ENCODE measurements at regions not wholly inside any gene's neighbourhood (a gene's known extent, or its start where the extent isn't known, plus 50 kb on each side); places are given as distances from the start of the nearest gene placed in this dataset.
"Not testable (repeated sequence)": the region's sequence is repeated elsewhere in the genome, so short reads cannot be mapped to it uniquely, and the experiment has no call there.

GRCh38 chr5:17120209-17120608, 97.2 kb upstream of the BASP1 start:
- no peak overlapping the region for H3K4me2 ChIP-seq (ENCODE audit: low read length)
- no peaks in the 10 kb centered on the region for H3K4me1 ChIP-seq (ENCODE audit: insufficient read depth, low read length, severe bottlenecking)
- H3K9me3 ChIP-seq (ENCODE audit: low read length), result no peaks in the 10 kb centered on the region
- TF ChIP-seq CTCF (IDR thresholded peaks at IDR 0.05; ENCODE audit: low read length), result no peak
- TF ChIP-seq EZH2 (IDR thresholded peaks at IDR 0.05; ENCODE audit: borderline replicate concordance, low read length), result no peak
- no peaks in the 10 kb centered on the region for H4K20me1 ChIP-seq (ENCODE audit: insufficient read depth, low read length)
- H3K9ac ChIP-seq (ENCODE audit: low read length), result no peak overlapping the region
- H3K79me2 ChIP-seq (ENCODE audit: insufficient read depth, low read length), result no peaks in the 10 kb centered on the region
- H3K9me2 ChIP-seq (ENCODE audit: low read depth, low read length), result no peaks in the 10 kb centered on the region
- no peaks in the 10 kb centered on the region for H3K27me3 ChIP-seq (ENCODE audit: insufficient read depth, low read length)
- H3K4me3 ChIP-seq (ENCODE audit: low read depth, low read length, poor library complexity, severe bottlenecking), result no peak overlapping the region
- H3F3A ChIP-seq (ENCODE audit: insufficient read depth, low read length), result no peaks in the 10 kb centered on the region
- no peak overlapping the region for H3K27ac ChIP-seq (ENCODE audit: low read depth, low read length, poor library complexity, severe bottlenecking)
- no peak overlapping the region for H2AFZ ChIP-seq (ENCODE audit: low read length)
- no peaks in the 10 kb centered on the region for H3K36me3 ChIP-seq (ENCODE audit: insufficient read depth, low read length)

- no peaks in the 10 kb centered on the region for H3K36me3 ChIP-seq (ENCODE audit: insufficient read depth, low read length)
- TF ChIP-seq CTCF (IDR thresholded peaks at IDR 0.05; ENCODE audit: low read length) (no peak), EZH2 (IDR thresholded peaks at IDR 0.05; ENCODE audit: borderline replicate concordance, low read length) (no peak)
- no peaks in the 10 kb centered on the region for H3K9me2 ChIP-seq (ENCODE audit: low read depth, low read length)
- H3K27ac ChIP-seq (ENCODE audit: low read depth, low read length, poor library complexity, severe bottlenecking), result no peak overlapping the region
- no peaks in the 10 kb centered on the region for H3F3A ChIP-seq (ENCODE audit: insufficient read depth, low read length)
- no peak overlapping the region for H3K4me3 ChIP-seq (ENCODE audit: low read depth, low read length, poor library complexity, severe bottlenecking)
- no peak overlapping the region for H3K4me2 ChIP-seq (ENCODE audit: low read length)
- no peaks in the 10 kb centered on the region for H3K27me3 ChIP-seq (ENCODE audit: insufficient read depth, low read length)
- no peaks in the 10 kb centered on the region for H3K79me2 ChIP-seq (ENCODE audit: insufficient read depth, low read length)
- no peak overlapping the region for H2AFZ ChIP-seq (ENCODE audit: low read length)
- H3K4me1 ChIP-seq (ENCODE audit: insufficient read depth, low read length, severe bottlenecking), result no peaks in the 10 kb centered on the region
- no peak overlapping the region for H3K9ac ChIP-seq (ENCODE audit: low read length)
- H3K9me3 ChIP-seq (ENCODE audit: low read length), result no peaks in the 10 kb centered on the region
- H4K20me1 ChIP-seq (ENCODE audit: insufficient read depth, low read length), result no peaks in the 10 kb centered on the region
Measured at GRCh38 chr5:17121776-17122175, 95.7 kb upstream of the BASP1 start.

GRCh38 chr5:17123010-17123409, 94.4 kb upstream of the BASP1 start:
- no peak overlapping the region for H3K4me3 ChIP-seq (ENCODE audit: low read depth, low read length, poor library complexity, severe bottlenecking)
- no peaks in the 10 kb centered on the region for H3K36me3 ChIP-seq (ENCODE audit: insufficient read depth, low read length)
- H3K4me1 ChIP-seq (ENCODE audit: insufficient read depth, low read length, severe bottlenecking), result no peaks in the 10 kb centered on the region
- no peak overlapping the region for H3K4me2 ChIP-seq (ENCODE audit: low read length)
- no peaks in the 10 kb centered on the region for H3K9me2 ChIP-seq (ENCODE audit: low read depth, low read length)
- H3K27ac ChIP-seq (ENCODE audit: low read depth, low read length, poor library complexity, severe bottlenecking), result no peak overlapping the region
- H3K79me2 ChIP-seq (ENCODE audit: insufficient read depth, low read length), result no peaks in the 10 kb centered on the region
- no peaks in the 10 kb centered on the region for H3K27me3 ChIP-seq (ENCODE audit: insufficient read depth, low read length)
- H2AFZ ChIP-seq (ENCODE audit: low read length), result no peak overlapping the region
- H3K9me3 ChIP-seq (ENCODE audit: low read length), result no peaks in the 10 kb centered on the region
- H3F3A ChIP-seq (ENCODE audit: insufficient read depth, low read length), result no peaks in the 10 kb centered on the region
- no peak for TF ChIP-seq CTCF (IDR thresholded peaks at IDR 0.05; ENCODE audit: low read length)
- no peak for TF ChIP-seq EZH2 (IDR thresholded peaks at IDR 0.05; ENCODE audit: borderline replicate concordance, low read length)
- no peak overlapping the region for H3K9ac ChIP-seq (ENCODE audit: low read length)
- no peaks in the 10 kb centered on the region for H4K20me1 ChIP-seq (ENCODE audit: insufficient read depth, low read length)

GRCh38 chr5:17123773-17124172, 93.7 kb upstream of the BASP1 start:
- H4K20me1 ChIP-seq (ENCODE audit: insufficient read depth, low read length); H3K36me3 ChIP-seq (ENCODE audit: insufficient read depth, low read length); H3F3A ChIP-seq (ENCODE audit: insufficient read depth, low read length); H3K79me2 ChIP-seq (ENCODE audit: insufficient read depth, low read length); H3K27ac ChIP-seq (ENCODE audit: low read depth, low read length, poor library complexity, severe bottlenecking); H3K9ac ChIP-seq (ENCODE audit: low read length); H3K4me2 ChIP-seq (ENCODE audit: low read length); H3K9me2 ChIP-seq (ENCODE audit: low read depth, low read length); H3K4me3 ChIP-seq (ENCODE audit: low read depth, low read length, poor library complexity, severe bottlenecking); H3K27me3 ChIP-seq (ENCODE audit: insufficient read depth, low read length); H2AFZ ChIP-seq (ENCODE audit: low read length); H3K4me1 ChIP-seq (ENCODE audit: insufficient read depth, low read length, severe bottlenecking); H3K9me3 ChIP-seq (ENCODE audit: low read length): not testable (repeated sequence)
